ENCODE measurements at regions not wholly inside any gene's neighbourhood (a gene's known extent, or its start where the extent isn't known, plus 50 kb on each side); places are given as distances from the start of the nearest gene placed in this dataset.

DNA sequence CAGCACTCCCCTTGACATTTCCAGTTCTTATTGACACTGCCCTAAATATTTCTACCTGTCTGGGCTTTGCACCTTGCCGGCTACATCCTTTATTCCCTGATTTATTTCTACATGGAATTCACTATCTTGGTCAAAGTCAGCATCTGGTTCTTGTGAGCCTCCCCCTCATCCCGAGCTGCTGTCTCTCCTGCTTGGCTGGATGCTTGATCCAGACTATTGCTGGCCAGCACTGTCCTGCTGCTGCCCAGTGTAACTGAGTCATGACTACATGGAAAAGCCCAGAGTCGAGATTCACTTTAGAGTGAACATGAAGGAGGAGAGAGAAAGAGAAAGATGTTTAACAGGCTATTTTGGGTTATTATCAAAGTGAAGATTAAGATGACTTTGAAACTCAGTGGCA is 142.2 kb downstream of the OPN5 start:
- TF ChIP-seq CTCF (conservative IDR thresholded peaks at IDR 0.05; ENCODE audit: low read depth, low read length) (no peak), EZH2 (IDR thresholded peaks at IDR 0.05; ENCODE audit: low read length, unreplicated experiment) (no peak), EZH2phosphoT487 (IDR thresholded peaks at IDR 0.05; ENCODE audit: borderline replicate concordance, low read length) (no peak)

Data from PC-3 (cell line).